CD14-positive monocyte (primary cell): ENCODE measurements at regions not wholly inside any gene's neighbourhood (a gene's known extent, or its start where the extent isn't known, plus 50 kb on each side); places are given as distances from the start of the nearest gene placed in this dataset.

Source experiments
- DNase-seq, 3 donors: peaks; one replicate each; pipeline ENCODE4 v3.0.0-alpha.2; 2011 to 2022
- H2AFZ ChIP-seq: 2 replicates; pipeline ENCODE4 v1.6.0; 2012; ENCODE audit warnings: mild to moderate bottlenecking, low read depth, low read length, inconsistent platforms; ENCODE audit not compliant: insufficient read depth, poor library complexity, severe bottlenecking
- H3K27ac ChIP-seq, 2 donors: 1 replicate in 1 of 2; 2 replicates in 1 of 2; pipeline ENCODE4 v1.5.1; 2012 to 2013; ENCODE audit warnings: low read length in 2 of 2, control low read depth in 1 of 2, inconsistent platforms in 1 of 2, low read depth in 1 of 2, mild to moderate bottlenecking in 1 of 2
- H3K27me3 ChIP-seq, 2 donors: one replicate each; pipeline versions ENCODE4 v1.6.0 to v1.6.1; 2011 to 2013; ENCODE audit warnings: low read length in 2 of 2; ENCODE audit not compliant: control insufficient read depth in 2 of 2, insufficient read depth in 2 of 2
- H3K36me3 ChIP-seq, 2 donors: replicated peaks in 1 of 2; 1 replicate in 1 of 2; 2 replicates in 1 of 2; pipeline versions ENCODE4 v1.5.1 to v1.6.1; 2012 to 2013; ENCODE audit warnings: low read length in 2 of 2, control low read depth in 1 of 2, inconsistent platforms in 1 of 2, mild to moderate bottlenecking in 1 of 2; ENCODE audit not compliant: insufficient read depth in 2 of 2, control insufficient read depth in 1 of 2
- H3K4me1 ChIP-seq, 2 donors: 1 replicate in 1 of 2; 2 replicates in 1 of 2; pipeline versions ENCODE4 v1.5.1 to v1.6.1; 2012 to 2013; ENCODE audit warnings: low read length in 2 of 2, control low read depth in 1 of 2, inconsistent platforms in 1 of 2, mild to moderate bottlenecking in 1 of 2, moderate library complexity in 1 of 2; ENCODE audit not compliant: insufficient read depth in 2 of 2, control insufficient read depth in 1 of 2
- H3K4me2 ChIP-seq: replicated peaks from 2 replicates; pipeline ENCODE3; 2012; ENCODE audit warnings: low read length, moderate library complexity, mild to moderate bottlenecking; ENCODE audit not compliant: poor library complexity, severe bottlenecking; ENCODE audit errors: extremely low read depth
- H3K4me3 ChIP-seq, 3 experiments: fragments of 200-600 bp in 1 of 3; sonication (generic) in 1 of 3; replicated peaks in 1 of 3; 1 replicate in 2 of 3; 2 replicates in 1 of 3; pipeline ENCODE4 v1.5.1; 2011 to 2013; ENCODE audit warnings: low read length in 3 of 3, mild to moderate bottlenecking in 3 of 3, control low read depth in 2 of 3, low read depth in 2 of 3, inconsistent platforms in 1 of 3, moderate library complexity in 1 of 3
- H3K79me2 ChIP-seq: 2 replicates; pipeline ENCODE4 v1.6.0; 2012; ENCODE audit warnings: mild to moderate bottlenecking, control low read depth, inconsistent platforms, low read length, moderate library complexity; ENCODE audit not compliant: insufficient read depth
- H3K9ac ChIP-seq: 2 replicates; pipeline ENCODE4 v1.6.0; 2017; ENCODE audit warnings: low read length, mild to moderate bottlenecking; ENCODE audit not compliant: insufficient read depth, poor library complexity, severe bottlenecking
- H3K9me3 ChIP-seq, 2 donors: replicated peaks in 1 of 2; 1 replicate in 1 of 2; 2 replicates in 1 of 2; pipeline versions ENCODE4 v1.5.1 to v1.6.1; 2012 to 2013; ENCODE audit warnings: low read length in 2 of 2, control low read depth in 1 of 2; ENCODE audit not compliant: control insufficient read depth in 1 of 2, insufficient read depth in 1 of 2
- H4K20me1 ChIP-seq: 2 replicates; pipeline ENCODE4 v1.6.0; 2012; ENCODE audit warnings: mild to moderate bottlenecking, low read length, control low read depth, moderate library complexity; ENCODE audit not compliant: insufficient read depth
- H3K27ac Mint-ChIP-seq, 7 donors: one replicate each; pipeline ENCODE4 v1.8.0; 2020; ENCODE audit warnings: mild to moderate bottlenecking in 7 of 7, mixed read lengths in 7 of 7, moderate library complexity in 6 of 7, inconsistent platforms in 2 of 7
- H3K27me3 Mint-ChIP-seq, 3 donors: one replicate each; pipeline ENCODE4 v1.8.0; 2021 to 2022; ENCODE audit warnings: low read depth in 3 of 3, mild to moderate bottlenecking in 3 of 3, mixed read lengths in 3 of 3, moderate library complexity in 3 of 3, inconsistent platforms in 1 of 3
- H3K36me3 Mint-ChIP-seq, 2 donors: one replicate each; pipeline ENCODE4 v1.8.0; 2020; ENCODE audit warnings: mixed read lengths in 2 of 2, inconsistent platforms in 1 of 2, mild to moderate bottlenecking in 1 of 2
- H3K4me1 Mint-ChIP-seq: one replicate; pipeline ENCODE4 v1.8.0; 2020; ENCODE audit warnings: mild to moderate bottlenecking, mixed read lengths
- H3K4me3 Mint-ChIP-seq, 2 donors: one replicate each; pipeline ENCODE4 v1.8.0; 2020; ENCODE audit warnings: mild to moderate bottlenecking in 2 of 2, mixed read lengths in 2 of 2, moderate library complexity in 1 of 2
- H3K9me3 Mint-ChIP-seq, 7 donors: one replicate each; pipeline ENCODE4 v1.8.0; 2020 to 2022; ENCODE audit warnings: mixed read lengths in 7 of 7, mild to moderate bottlenecking in 6 of 7, moderate library complexity in 6 of 7, inconsistent platforms in 2 of 7
- CTCF ChIP-seq: fragments of 200-600 bp; IDR thresholded peaks from one replicate; pipeline ENCODE4 v1.8.0; 2022; ENCODE audit warnings: antibody characterized with exemption, mild to moderate bottlenecking
- WGBS: methylation state at CpG from one replicate; pipeline ENCODE4 v1.1.5; 2013; ENCODE audit warnings: missing lambda C conversion rate; ENCODE audit not compliant: insufficient coverage; 5-methylcytosine and 5-hydroxymethylcytosine counted together
- intact Hi-C, 2 donors: fragments of 100-400 bp; cut with micrococcal nuclease; formaldehyde crosslinking; loops; one replicate each; pipeline versions ENCODE4 v1.15.0 to v1.15.1; 2023

DNA sequence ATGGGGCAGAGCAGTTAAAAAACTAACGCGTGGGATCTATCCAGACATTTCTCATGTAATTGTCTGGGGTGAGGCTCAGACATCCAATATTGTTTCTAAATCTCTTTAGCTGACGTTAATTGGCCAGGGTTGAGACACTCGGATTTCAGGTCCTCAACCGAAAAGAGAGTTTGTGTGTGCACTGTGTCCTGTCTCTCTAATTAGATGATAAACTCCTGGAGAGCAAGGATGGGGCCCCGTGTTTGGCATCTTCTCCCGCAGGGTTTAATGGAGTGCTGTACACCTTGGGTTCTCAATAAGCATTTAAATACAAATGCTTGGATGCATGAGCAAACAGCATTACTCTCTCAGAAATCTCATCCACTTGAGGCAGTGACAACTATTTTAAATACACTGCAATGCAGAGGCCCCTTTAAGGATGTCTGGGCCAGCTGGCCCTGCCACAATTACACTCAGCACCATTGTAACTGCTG is 139.6 kb downstream of the MTX3 start:
- no peak for DNase-seq
- WGBS = 98% methylated on average over 6 of the region's 7 CpGs
- intact Hi-C loops = no loop called here
- H3K36me3 ChIP-seq = no peaks in the 10 kb centered on the region
- no peak for TF ChIP-seq CTCF
- H3K27me3 ChIP-seq = no peaks in the 10 kb centered on the region
- no peaks in the 10 kb centered on the region for H3K4me1 Mint-ChIP-seq
- no peak overlapping the region for H3K4me2 ChIP-seq
- no peak overlapping the region for H3K27ac ChIP-seq
- H3K9me3 Mint-ChIP-seq = no peaks in the 10 kb centered on the region
- no peaks in the 10 kb centered on the region for H4K20me1 ChIP-seq
- no peak overlapping the region for H3K4me3 ChIP-seq
- H3K4me3 Mint-ChIP-seq = no peak overlapping the region
- H3K79me2 ChIP-seq = no peaks in the 10 kb centered on the region
- H3K27ac Mint-ChIP-seq = no peak overlapping the region
- H3K36me3 Mint-ChIP-seq = no peaks in the 10 kb centered on the region
- H2AFZ ChIP-seq = no peak overlapping the region
- H3K9me3 ChIP-seq = no peaks in the 10 kb centered on the region
- H3K27me3 Mint-ChIP-seq = peaks cover 3 to 7% (median 4%) of the 10 kb centered on the region in 3 donors
- H3K9ac ChIP-seq = no peak overlapping the region
- no peaks in the 10 kb centered on the region for H3K4me1 ChIP-seq

DNA sequence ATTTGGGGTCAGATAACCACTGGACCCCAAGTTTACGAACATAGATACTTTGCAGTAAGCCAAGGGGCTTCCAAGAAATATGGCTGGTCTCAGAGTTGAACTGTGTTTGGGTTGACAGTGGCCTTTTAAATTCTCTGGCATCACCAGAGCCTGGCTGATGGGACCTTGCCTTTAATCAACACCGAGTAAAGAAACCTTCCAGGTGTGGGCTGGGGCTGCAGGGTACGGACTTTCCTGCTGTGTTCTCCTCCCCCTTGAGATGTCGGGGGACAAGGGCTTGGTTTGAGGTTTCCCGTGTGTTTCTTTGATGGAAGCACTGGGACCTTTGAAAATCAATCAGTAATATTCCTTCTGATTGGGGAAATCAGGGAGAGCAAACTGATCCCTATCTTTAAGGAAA is 140.1 kb downstream of the MTX3 start:
- H2AFZ ChIP-seq = no peak overlapping the region
- Mint-ChIP-seq H3K4me1 (no peaks in the 10 kb centered on the region), H3K4me3 (no peak overlapping the region), H3K9me3 (no peaks in the 10 kb centered on the region), H3K27ac (no peak overlapping the region), H3K36me3 (no peaks in the 10 kb centered on the region), H3K27me3 (peaks cover 3 to 7% (median 4%) of the 10 kb centered on the region in 3 donors)
- no peaks in the 10 kb centered on the region for H3K27me3 ChIP-seq
- no peaks in the 10 kb centered on the region for H4K20me1 ChIP-seq
- H3K9me3 ChIP-seq = no peaks in the 10 kb centered on the region
- no peak overlapping the region for H3K27ac ChIP-seq
- H3K9ac ChIP-seq = no peak overlapping the region
- no peak overlapping the region for H3K4me2 ChIP-seq
- 93% methylated on average over 3 of the region's 5 CpGs for WGBS
- no peaks in the 10 kb centered on the region for H3K36me3 ChIP-seq
- H3K4me3 ChIP-seq = no peak overlapping the region
- no peaks in the 10 kb centered on the region for H3K4me1 ChIP-seq
- no peaks in the 10 kb centered on the region for H3K79me2 ChIP-seq
- intact Hi-C loops = no loop called here
- no peak for TF ChIP-seq CTCF
- no peak for DNase-seq
